GM18526 (cell line): ENCODE measurements at regions not wholly inside any gene's neighbourhood (a gene's known extent, or its start where the extent isn't known, plus 50 kb on each side); places are given as distances from the start of the nearest gene placed in this dataset.

Experiments
- POLR2A ChIP-seq: IDR thresholded peaks from 3 replicates; pipeline ENCODE4 v1.6.1; 2011; ENCODE audit not compliant: insufficient read length; ENCODE audit errors: extremely low read depth

DNA sequence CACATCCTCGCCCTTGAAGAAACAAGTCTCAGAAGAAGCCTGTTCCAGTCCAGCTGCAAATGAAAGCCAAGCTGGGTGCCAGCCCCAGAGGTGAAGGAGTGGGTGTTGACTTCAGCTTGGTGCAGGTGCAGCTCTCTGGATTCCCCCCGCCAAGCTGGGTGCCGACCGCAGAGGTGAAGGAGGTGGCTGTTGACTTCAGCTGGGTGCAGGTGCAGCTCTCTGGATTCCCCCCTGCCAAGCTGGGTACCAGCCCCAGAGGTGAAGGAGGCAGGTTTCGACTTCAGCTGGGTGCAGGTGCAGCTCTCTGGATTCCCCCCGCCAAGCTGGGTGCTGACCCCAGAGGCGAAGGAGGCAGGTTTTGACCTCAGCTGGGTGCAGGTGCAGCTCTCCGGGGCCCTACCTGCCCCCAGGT lies 1234.0 kb downstream of the TBC1D22A start:
- TF ChIP-seq POLR2A, result no peak

GRCh38 chr22:47995718-47996117 lies 1233.3 kb downstream of the TBC1D22A start:
- no peak for TF ChIP-seq POLR2A

DNA sequence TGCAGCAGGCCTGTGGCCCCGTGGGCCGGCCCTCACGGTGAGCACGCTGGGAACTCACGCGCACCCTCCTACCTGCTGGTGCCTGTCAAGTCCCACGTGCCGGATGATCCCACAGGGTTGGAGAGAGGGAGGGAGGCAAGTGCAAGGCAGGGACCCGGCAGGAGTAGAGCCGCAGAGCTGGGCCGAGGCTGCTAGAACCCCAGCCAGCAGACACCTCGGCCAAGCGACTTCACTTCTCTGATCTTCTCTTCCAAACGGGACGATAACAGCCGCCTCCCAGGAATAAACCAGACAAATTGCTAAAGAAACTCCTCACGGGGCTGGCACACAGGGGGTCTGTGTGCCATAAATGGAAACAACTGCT lies 1232.8 kb downstream of the TBC1D22A start:
- no peak for TF ChIP-seq POLR2A

- no peak for TF ChIP-seq POLR2A
These were observed 1232.3 kb downstream of the TBC1D22A start for GRCh38 chr22:47994601-47995263.

GRCh38 chr22:47994045-47994444 lies 1231.6 kb downstream of the TBC1D22A start:
- no peak for TF ChIP-seq POLR2A

- no peak for TF ChIP-seq POLR2A
These were observed 1228.0 kb downstream of the TBC1D22A start for GRCh38 chr22:47990481-47990880.

GRCh38 chr22:47987885-47988515 lies 1225.5 kb downstream of the TBC1D22A start:
- TF ChIP-seq POLR2A, result no peak

- no peak for TF ChIP-seq POLR2A
These were observed 1213.8 kb downstream of the TBC1D22A start for GRCh38 chr22:47976219-47976618.

DNA sequence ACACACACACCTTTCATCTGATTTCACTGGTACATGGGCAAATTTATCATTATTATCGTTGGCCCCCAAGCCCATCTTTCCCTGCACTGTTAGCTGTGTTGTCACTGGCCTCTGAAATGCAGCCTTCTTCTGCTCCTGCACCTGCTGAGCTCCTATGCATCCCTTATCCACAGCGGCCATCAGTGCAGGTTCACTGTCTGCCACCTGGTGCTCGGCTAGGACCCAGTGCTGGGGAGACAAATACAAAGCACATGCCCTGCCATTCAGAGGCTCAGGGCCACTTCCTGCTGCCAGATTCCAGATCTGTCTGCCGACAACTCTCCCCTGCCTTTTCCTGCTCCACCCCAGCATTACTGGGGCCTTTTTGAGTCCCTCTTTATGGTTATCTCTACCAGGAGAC lies 1205.4 kb downstream of the TBC1D22A start:
- TF ChIP-seq POLR2A, result no peak

GRCh38 chr22:47966316-47966715 lies 1203.9 kb downstream of the TBC1D22A start:
- TF ChIP-seq POLR2A, result no peak

DNA sequence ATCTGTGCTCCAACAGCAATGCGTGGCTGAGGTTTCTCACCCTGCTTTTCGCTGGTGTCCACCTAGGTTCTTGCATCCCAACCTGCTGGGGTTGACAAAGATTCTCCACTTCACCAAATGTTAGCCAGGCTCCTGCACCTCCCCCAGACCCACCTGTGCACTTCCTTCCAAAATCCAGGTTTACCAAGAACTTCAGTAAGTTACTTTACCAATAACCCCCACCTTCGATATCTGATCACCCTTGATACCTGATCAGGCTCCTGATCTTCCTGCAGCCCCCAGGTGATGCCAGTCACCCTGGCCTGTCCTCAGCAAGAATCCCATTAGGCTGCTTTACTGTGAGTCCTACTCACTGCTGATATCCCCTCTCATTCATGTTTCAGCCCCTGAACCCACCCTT lies 1203.4 kb downstream of the TBC1D22A start:
- TF ChIP-seq POLR2A, result no peak

DNA sequence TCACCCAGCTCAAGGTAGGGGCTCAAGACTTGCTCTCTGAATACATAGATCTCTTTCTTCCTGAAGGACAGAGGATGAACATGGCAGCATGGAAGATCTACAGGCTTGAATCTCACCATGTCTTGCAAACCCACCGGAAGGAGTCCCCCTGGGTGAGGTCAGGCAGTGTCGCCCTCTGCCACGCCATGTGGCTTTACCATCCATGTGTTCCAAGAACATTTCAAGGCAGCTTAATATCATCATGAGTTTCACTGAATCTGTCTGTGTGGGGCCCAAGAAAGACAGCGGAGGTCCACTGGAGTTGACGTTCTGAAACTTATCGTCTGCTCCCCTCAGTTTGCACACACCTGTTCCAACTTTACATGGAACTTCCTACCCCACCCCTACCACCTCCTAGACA lies 1202.6 kb downstream of the TBC1D22A start:
- no peak for TF ChIP-seq POLR2A

DNA sequence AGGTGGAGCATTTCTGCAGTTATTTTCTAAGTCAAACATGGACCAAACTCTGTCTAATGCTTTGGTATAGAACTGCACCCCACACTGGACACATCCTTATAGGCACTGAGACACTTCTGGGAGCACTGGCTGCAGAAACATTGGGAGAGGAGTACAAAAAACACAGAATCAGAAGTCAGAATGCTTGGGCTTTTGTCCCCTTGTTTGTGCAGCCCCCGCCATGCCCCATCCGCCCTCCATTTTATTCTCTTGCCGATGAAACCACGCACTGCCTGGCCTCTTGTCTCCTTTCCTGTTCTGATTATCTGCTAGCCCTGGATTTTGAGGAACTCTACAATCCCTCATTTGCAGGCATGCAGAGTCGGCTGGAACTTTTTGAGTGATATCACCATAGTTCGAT lies 1201.2 kb downstream of the TBC1D22A start:
- no peak for TF ChIP-seq POLR2A

DNA sequence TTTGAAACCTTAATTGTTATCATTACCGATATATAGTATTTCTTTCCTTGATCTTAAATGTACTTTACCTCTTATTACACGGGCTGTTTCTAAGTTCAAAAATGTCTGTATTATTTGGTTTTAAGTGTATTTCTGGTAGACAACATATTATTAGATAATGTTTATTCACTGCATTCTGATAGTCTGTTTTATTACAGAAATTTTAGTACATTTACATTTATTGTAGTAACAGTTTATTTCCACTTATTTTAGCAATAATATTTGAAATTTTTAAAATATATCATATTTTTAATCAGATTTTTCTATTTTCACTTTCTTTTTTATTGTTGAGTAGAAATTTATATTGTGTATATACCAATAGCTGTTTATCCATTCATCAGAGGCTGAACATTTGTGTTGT lies 1195.2 kb downstream of the TBC1D22A start:
- TF ChIP-seq POLR2A, result no peak

DNA sequence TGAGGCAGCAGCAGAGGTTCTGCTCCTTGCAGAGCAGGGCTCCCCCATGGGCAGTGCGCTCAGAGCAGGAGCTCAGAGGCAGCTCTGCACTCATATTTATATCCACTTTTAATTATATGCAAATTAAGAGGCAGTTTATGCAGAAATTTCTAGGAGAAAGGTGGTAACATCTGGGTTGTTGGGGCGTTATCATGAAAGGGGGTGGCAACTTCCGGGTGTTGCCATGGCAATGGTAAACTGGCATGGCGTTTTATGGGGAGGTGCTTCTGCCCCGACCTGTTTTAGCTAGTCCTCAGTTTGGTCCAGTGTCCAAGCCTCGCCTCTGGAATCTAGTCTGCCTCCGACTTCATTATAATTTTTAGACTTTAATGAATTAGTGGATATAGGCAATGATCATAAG lies 1191.7 kb downstream of the TBC1D22A start:
- no peak for TF ChIP-seq POLR2A

DNA sequence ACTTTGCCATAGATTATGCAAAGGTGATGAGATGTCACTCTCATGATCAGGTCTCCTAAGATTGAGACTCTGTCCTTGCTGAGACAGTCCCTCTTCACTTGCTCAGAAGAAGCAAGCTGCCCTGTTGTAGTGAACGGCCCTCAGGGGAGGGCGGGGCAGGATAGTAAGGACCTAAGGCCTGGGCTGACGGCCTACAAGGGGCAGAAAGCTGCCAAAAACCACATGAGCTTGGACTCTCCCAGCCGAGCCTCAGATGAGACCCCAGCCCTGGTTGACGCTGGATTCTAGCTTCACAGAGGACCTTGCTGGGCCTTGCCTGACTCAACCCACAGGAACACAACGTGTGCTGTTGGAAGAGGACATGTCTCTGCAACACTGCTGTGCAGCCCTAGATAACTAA lies 1182.5 kb downstream of the TBC1D22A start:
- TF ChIP-seq POLR2A, result no peak
